GM20431 (cell line): ENCODE measurements at regions not wholly inside any gene's neighbourhood (a gene's known extent, or its start where the extent isn't known, plus 50 kb on each side); places are given as distances from the start of the nearest gene placed in this dataset.
"Not testable (repeated sequence)": the region's sequence is repeated elsewhere in the genome, so short reads cannot be mapped to it uniquely, and the experiment has no call there.

Experiments
- in situ Hi-C: fragments of 300-500 bp; cut with MseI, MboI; formaldehyde crosslinking; loops from one replicate; pipeline ENCODE4 v1.15.0; 2020; ENCODE audit warnings: low sequenced_read_pairs; ENCODE audit not compliant: unreplicated experiment

GRCh38 chr13:33542309-33543088, 256.9 kb upstream of the STARD13 start:
- in situ Hi-C loops = loop anchor here (25.0 kb wide), 1 partner anchor 305 kb away; no protein-coding TSS in a partner anchor

- in situ Hi-C loops = loop anchor here (25.0 kb wide), 1 partner anchor 306 kb away; no protein-coding TSS in a partner anchor
These were observed 257.5 kb upstream of the STARD13 start for GRCh38 chr13:33543089-33543459.

GRCh38 chr13:33543631-33544265, 258.2 kb upstream of the STARD13 start:
- in situ Hi-C loops = loop anchor here (25.0 kb wide), 1 partner anchor 306 kb away; no protein-coding TSS in a partner anchor

GRCh38 chr13:33544308-33544707, 258.8 kb upstream of the STARD13 start:
- in situ Hi-C loops = loop anchor here (25.0 kb wide), 1 partner anchor 307 kb away; no protein-coding TSS in a partner anchor

DNA sequence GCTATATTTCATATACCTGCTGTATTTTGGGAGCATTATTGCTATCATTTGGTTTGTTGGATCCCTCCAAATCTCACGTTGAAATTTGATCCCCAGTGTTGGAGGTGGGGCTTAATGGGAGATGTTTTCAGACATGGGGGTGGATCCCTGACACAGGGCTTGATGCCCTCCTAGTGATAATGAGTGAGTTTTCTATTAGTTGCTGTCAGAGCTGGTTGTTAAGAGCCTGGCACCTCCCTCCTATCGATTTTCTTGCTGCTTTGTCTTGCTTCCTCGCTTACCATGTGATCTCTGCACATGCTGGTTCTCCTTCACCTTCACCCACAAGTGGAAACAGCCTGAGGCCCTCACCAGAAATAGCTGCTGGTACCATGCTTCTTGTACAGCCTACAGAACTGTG, 259.9 kb upstream of the STARD13 start:
- in situ Hi-C loops = loop anchor here (25.0 kb wide), 1 partner anchor 308 kb away; no protein-coding TSS in a partner anchor

DNA sequence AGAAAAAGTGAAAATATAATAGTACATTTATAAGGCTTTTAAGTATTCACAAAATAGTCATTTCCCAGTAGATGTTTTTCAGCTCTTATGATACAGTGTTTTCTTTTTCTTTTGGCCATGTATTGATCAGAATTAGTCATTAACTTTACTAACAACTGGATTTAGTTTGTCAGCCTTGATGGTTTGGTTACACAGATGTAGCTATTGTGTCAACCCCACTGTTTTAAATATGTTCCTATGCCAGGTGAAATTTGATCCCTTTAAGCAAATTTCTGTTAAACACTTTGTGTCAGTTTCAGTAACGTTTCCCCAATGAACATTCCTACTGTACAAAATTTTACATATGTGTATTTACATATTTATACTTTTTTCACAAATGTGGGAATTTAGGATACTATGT, 261.5 kb upstream of the STARD13 start:
- in situ Hi-C loops = loop anchor here (25.0 kb wide), 1 partner anchor 310 kb away; no protein-coding TSS in a partner anchor

DNA sequence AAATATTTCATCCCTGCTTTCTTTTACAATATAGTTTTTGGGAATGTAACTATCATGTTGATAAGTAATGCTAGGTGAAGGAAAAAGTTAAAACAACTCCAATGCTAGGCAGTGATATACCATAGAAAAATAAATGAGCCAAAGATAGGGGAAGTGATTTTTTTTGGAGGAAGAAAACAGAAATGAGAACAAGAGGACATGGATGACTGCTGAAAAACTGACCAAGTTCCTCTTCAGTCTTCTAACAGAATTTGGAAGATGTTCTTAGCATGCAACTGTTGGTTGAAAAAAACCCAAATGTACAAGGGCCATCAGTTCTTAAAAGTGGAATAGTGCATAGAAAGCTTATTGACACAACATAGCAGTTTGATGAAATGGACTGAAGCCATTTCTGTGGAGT, 262.5 kb upstream of the STARD13 start:
- in situ Hi-C loops = loop anchor here (25.0 kb wide), 1 partner anchor 311 kb away; no protein-coding TSS in a partner anchor

DNA sequence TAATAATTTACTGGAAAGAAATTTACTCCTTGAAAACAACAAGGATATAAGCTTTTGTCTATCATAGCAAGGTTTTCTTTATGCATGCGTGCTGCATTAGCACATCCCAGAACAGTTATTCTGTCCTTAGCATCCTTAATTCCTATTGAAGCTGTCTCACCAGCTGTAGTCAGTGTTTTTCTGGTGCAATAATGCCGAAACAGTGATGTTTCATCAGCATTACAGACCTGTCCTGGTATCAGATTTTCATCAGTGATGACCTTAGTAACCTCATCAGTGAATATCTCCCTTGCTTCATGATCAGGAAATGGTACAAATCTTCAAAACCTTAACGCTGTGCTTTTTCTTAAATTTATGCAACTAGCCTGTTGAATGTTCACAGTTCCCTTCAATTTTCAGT, 264.7 kb upstream of the STARD13 start:
- in situ Hi-C loops = no loop called here

- in situ Hi-C loops = no loop called here
These were observed 265.3 kb upstream of the STARD13 start for GRCh38 chr13:33550885-33551284.

- in situ Hi-C loops = no loop called here
These were observed 262.8 kb upstream of the RFC3 start for GRCh38 chr13:33554919-33555791.

- in situ Hi-C loops = no loop called here
These were observed 261.1 kb upstream of the RFC3 start for GRCh38 chr13:33556828-33557227.

DNA sequence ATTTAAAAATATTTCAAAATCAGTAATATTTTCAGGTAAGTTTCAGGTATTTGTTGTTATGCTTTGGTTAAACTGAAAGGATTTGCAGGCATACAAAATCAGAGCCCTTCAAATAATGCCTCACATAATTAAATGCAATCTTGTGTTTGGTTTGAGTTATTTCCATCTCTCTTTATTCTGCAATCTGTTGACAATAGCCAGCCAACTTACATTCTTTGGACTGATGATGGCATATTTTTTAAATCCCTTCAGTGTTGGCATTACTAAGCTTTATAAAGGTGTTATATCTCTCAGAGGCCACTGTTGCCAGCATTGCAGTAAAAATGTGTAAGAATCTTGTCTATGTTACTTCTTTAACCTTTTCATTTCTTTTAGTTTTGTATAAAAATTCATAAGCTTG, 257.2 kb upstream of the RFC3 start:
- in situ Hi-C loops = no loop called here

DNA sequence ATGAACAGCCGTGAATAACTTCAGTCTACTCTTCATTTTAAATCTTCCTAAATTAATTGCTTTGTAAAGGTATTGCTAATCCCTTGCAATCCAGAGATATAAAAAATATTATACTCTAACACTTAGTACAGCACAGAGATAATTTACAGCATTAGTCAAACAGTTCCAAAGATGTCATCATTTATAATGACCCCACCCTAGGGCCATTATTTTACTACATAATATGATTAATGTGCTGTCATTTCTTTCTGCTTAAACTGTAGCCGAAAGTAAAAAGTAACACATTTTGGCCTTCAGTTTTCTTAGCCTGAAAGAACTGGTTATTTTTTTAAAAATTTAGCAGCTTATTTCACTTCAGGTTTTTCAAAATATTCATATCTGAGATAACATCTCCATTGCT, 256.3 kb upstream of the RFC3 start:
- in situ Hi-C loops = no loop called here

DNA sequence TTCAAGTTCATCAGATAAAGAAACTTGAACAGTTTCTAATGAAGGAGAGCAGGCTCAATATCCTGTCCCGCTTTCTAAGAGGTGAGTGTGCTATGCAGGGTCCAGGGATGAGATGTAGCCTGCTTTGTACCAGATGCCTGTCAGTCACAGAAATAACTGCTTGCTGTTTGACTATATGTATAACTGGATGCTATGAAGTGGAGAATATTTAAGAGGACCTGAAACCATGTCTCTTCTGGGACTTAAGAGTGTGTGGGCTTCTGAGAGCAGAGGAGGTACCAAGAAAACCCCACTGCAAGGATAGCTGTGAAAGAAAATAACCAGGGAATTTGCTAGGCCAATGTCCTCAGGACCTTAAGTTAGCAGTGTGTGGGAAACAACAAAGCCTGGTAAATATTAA, 246.3 kb upstream of the RFC3 start:
- in situ Hi-C loops = no loop called here

DNA sequence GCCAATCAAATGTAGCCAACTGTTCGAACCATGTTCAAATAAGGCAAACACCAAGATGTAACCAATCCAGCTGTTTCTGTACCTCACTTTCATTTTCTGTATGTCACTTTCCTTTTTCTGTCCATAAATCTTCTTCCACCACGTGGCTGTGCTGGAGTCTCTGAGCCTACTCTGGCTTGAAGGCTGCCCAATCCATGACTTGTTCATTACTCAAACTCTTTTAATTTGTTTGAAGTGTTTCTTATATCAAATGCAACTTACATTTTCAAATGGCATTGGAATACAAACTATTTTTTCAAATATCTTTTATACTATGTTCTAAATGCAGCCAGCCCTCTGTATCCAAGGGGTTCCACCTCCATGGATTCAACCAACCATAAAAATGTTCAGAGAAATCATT, 245.6 kb upstream of the RFC3 start:
- in situ Hi-C loops = not testable (repeated sequence)

GRCh38 chr13:33575378-33575777, 242.6 kb upstream of the RFC3 start:
- in situ Hi-C loops = no loop called here

DNA sequence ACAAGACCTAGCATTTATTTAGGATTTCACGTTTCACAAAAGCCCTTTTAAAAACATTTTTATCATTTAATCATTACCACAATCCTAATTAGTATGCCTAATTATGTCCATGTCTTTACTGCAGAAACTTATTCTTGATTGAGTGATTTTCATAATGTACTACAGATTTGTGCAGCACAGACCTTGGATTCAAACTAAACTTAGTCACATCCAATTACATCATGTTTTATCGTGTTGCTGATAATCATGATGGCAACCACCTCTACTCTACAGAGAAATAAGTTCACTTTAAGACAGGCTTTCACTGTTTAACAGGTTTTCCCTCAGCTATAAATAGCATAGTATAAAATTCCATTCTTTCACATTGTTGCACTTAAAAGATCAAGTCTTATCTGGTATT, 240.9 kb upstream of the RFC3 start:
- in situ Hi-C loops = no loop called here

DNA sequence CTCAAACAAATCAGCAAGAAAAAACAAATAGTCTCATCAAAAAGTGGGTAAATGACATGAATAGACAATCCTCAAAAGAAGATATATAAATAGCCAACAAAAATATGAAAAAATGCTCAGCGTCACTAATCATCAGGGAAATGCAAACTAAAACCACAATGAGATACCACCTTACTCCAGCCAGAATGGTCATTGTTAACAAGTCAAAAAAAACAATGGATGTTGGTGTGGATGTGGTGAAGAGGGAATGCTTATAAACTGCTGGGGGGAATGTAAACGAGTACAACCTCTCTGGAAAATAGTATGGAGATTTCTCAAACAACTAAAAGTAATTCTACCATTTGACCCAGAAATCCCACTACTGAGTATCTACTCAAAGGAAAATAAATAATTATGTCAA, 239.2 kb upstream of the RFC3 start:
- in situ Hi-C loops = no loop called here

- in situ Hi-C loops = no loop called here
These were observed 235.8 kb upstream of the RFC3 start for GRCh38 chr13:33582121-33582520.

GRCh38 chr13:33583398-33583797, 234.6 kb upstream of the RFC3 start:
- in situ Hi-C loops = no loop called here
